KG1 (cell line): ENCODE measurements at regions not wholly inside any gene's neighbourhood (a gene's known extent, or its start where the extent isn't known, plus 50 kb on each side); places are given as distances from the start of the nearest gene placed in this dataset.

ENCODE experiments used
- DNase-seq: peaks from one replicate; lab custom pipeline; 2025; lab: John Stamatoyannopoulos, UW

- no peak for DNase-seq
Observed at GRCh38 chr7:42758124-42758523, 153.7 kb downstream of the C7orf25 start.

GRCh38 chr7:42756841-42757240 is 155.0 kb downstream of the C7orf25 start:
- DNase-seq, result no peak

- DNase-seq, result no peak
Observed at GRCh38 chr7:42753811-42754363, 158.0 kb downstream of the C7orf25 start.

- DNase-seq, result no peak
Observed at GRCh38 chr7:42753367-42753766, 158.5 kb downstream of the C7orf25 start.

- DNase-seq, result no peak
Observed at GRCh38 chr7:42750172-42750571, 161.7 kb downstream of the C7orf25 start.

- no peak for DNase-seq
Observed at GRCh38 chr7:42747044-42747443, 164.8 kb downstream of the C7orf25 start.

- DNase-seq, result no peak
Observed at GRCh38 chr7:42746214-42746613, 165.7 kb downstream of the C7orf25 start.

- DNase-seq, result no peak
Observed at GRCh38 chr7:42745357-42746059, 166.4 kb downstream of the C7orf25 start.

GRCh38 chr7:42744746-42745145 is 167.1 kb downstream of the C7orf25 start:
- no peak for DNase-seq

GRCh38 chr7:42743077-42743858 is 168.6 kb downstream of the C7orf25 start:
- DNase-seq, result no peak

GRCh38 chr7:42742318-42742717 is 169.6 kb downstream of the C7orf25 start:
- no peak for DNase-seq

GRCh38 chr7:42740408-42740807 is 171.5 kb downstream of the C7orf25 start:
- DNase-seq, result no peak

GRCh38 chr7:42739638-42740037 is 172.2 kb downstream of the C7orf25 start:
- no peak for DNase-seq

GRCh38 chr7:42736931-42737330 is 174.9 kb downstream of the C7orf25 start:
- no peak for DNase-seq

GRCh38 chr7:42735081-42735480 is 176.8 kb downstream of the C7orf25 start:
- DNase-seq, result no peak

- no peak for DNase-seq
Observed at GRCh38 chr7:42734568-42734967, 177.3 kb downstream of the C7orf25 start.

GRCh38 chr7:42733040-42733439 is 178.8 kb downstream of the C7orf25 start:
- DNase-seq, result no peak

- DNase-seq, result no peak
Observed at GRCh38 chr7:42730586-42730985, 181.3 kb downstream of the C7orf25 start.

GRCh38 chr7:42729053-42729765 is 182.7 kb downstream of the C7orf25 start:
- no peak for DNase-seq

GRCh38 chr7:42727451-42727850 is 184.4 kb downstream of the C7orf25 start:
- DNase-seq, result no peak

GRCh38 chr7:42726066-42726785 is 185.6 kb downstream of the C7orf25 start:
- no peak for DNase-seq

- no peak for DNase-seq
Observed at GRCh38 chr7:42722716-42723115, 189.2 kb downstream of the C7orf25 start.
